ENCODE measurements at regions not wholly inside any gene's neighbourhood (a gene's known extent, or its start where the extent isn't known, plus 50 kb on each side); places are given as distances from the start of the nearest gene placed in this dataset.

DNA sequence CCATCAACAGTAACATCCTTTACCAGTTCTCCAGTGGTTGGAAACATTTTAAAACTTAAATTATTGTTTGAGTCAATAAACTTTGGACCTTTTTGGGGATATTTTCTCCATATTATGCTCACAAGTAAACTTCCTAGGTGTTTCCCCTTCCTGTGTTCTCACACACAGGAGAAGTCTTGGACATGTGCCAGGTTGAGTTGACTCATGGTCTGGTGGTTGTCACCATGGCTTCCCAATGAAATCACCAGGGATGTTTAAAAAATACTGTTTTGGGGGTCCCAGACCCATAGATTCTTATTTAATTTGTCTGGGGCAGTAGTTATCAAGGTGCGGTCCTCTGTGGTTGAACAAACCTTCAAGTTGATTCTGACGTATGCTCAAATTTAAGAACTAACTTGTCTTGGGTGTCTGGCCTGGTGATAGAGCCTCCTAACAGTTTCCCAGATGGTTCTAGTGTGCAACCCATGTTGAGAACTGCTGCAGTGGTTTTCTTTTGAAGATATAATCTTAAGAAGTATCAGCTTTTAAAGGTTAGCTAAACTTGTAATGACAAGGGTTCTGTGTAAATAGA lies 291.8 kb downstream of the EDEM1 start:
- no peak for TF ChIP-seq CREB5 (CRISPR knock-in tag; IDR thresholded peaks at IDR 0.05; ENCODE audit: low read depth)
- TF ChIP-seq, protein P1, sequence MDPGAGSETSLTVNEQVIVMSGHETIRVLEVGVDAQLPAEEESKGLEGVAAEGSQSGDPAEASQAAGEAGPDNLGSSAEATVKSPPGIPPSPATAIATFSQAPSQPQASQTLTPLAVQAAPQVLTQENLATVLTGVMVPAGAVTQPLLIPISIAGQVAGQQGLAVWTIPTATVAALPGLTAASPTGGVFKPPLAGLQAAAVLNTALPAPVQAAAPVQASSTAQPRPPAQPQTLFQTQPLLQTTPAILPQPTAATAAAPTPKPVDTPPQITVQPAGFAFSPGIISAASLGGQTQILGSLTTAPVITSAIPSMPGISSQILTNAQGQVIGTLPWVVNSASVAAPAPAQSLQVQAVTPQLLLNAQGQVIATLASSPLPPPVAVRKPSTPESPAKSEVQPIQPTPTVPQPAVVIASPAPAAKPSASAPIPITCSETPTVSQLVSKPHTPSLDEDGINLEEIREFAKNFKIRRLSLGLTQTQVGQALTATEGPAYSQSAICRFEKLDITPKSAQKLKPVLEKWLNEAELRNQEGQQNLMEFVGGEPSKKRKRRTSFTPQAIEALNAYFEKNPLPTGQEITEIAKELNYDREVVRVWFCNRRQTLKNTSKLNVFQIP (CRISPR knock-in tag; IDR thresholded peaks at IDR 0.05; ENCODE audit: borderline replicate concordance, low read depth) = no peak
- TF ChIP-seq SNAI2 (CRISPR knock-in tag; IDR thresholded peaks at IDR 0.05) = no peak
- TF ChIP-seq RARB (CRISPR knock-in tag; IDR thresholded peaks at IDR 0.05) = no peak
- TF ChIP-seq PATZ1 (CRISPR knock-in tag; IDR thresholded peaks at IDR 0.05; ENCODE audit: borderline replicate concordance) = no peak
